ENCODE measurements at regions not wholly inside any gene's neighbourhood (a gene's known extent, or its start where the extent isn't known, plus 50 kb on each side); places are given as distances from the start of the nearest gene placed in this dataset.

DNA sequence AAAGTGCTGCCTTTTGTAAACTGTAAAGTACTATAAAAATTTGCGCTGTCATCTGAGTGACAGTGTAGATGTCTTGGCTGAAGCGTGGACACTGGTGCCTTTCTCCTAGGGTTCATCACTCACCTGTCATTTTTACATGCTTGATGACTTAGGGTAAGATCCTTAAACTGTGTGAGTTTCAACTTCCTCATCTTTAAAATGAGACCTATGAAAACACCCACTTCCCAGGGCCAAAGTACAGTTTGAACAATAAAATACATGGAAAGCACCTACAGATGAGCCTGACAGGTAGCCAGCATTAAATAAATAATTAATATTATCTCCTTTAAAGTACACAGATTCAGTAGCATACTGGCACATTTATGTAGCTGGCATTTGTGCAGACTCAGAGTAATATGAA is 309.9 kb downstream of the CHRM3 start:
- Histone ChIP-seq H3K4me3 (ENCODE audit: low read length in 2 of 2) (no peak overlapping the region), H3K27ac (ENCODE audit: low read depth, low read length) (no peak overlapping the region), H3K36me3 (ENCODE audit: insufficient read depth, low read length) (no peaks in the 10 kb centered on the region), H3K4me1 (ENCODE audit: insufficient read depth, low read length) (no peaks in the 10 kb centered on the region), H3K9me3 (ENCODE audit: control insufficient read depth in 1 of 2, low read length in 2 of 2) (no peaks in the 10 kb centered on the region), H3K27me3 (ENCODE audit: insufficient read depth, low read length) (no peaks in the 10 kb centered on the region)
- intact Hi-C loops (cut with micrococcal nuclease): no loop called here
- Mint-ChIP-seq H3K36me3 (no peaks in the 10 kb centered on the region), H3K4me1 (peaks cover 0 to 5% (median 2%) of the 10 kb centered on the region in 4 donors), H3K4me3 (no peak overlapping the region), H3K27me3 (no peaks in the 10 kb centered on the region), H3K9me3 (peaks cover 0 to 8% (median 2%) of the 10 kb centered on the region in 8 donors), H3K27ac (no peak overlapping the region)
- CTCF ChIA-PET (ENCODE audit: partially characterized antibody): no interaction called here
- POLR2A ChIA-PET (ENCODE audit: partially characterized antibody): interaction anchor here (0.6 kb wide), 1 partner anchor 10 kb away, joined by 3 read pairs; no protein-coding TSS in a partner anchor
- no peak for DNase-seq

DNA sequence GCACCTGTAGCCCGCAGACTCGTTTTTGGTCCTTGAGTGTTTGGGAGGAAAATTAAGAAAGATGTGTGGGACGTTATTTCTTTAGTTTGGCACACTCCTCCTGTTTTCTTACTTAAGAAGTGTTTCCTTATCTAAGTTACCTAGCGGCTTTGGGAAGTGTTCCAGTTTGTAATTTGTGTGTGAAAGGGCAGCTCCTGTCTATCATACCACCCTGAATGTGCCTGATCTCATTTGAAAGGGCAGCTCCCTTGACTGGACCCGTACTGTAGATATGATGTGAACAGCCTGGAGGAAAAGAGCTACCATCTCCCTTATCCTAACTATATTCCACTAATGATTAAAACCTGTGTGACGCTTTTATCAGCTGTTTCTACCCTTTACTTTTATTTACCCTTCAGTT is 314.3 kb downstream of the CHRM3 start:
- no peaks in the 10 kb centered on the region for H3K27me3 Mint-ChIP-seq
- no peak overlapping the region for H3K27ac ChIP-seq (ENCODE audit: low read depth, low read length)

DNA sequence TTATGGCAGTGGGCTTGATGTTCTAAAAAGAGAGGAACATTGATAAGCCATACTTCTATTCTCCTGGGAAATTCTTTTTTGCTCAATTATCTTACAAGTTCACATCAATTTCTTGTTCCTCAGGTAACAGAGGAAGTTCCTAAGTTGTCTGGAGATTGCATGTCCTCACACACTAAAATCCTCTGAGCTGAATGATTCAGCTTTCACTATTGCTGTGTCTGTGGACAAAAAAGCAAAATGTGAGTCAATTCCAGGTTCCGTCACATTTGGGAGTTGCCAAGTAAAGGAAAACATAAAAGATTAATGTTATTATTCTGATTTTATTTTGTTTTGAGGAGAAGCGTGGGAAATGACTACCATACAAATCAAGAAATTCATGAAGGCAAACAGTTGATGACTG is 316.7 kb downstream of the CHRM3 start:
- Mint-ChIP-seq H3K9me3 (peaks cover 0 to 2% (median 0%) of the 10 kb centered on the region in 8 donors), H3K27ac (peak overlapping the region in 1 of 7 donors; percentile 16), H3K36me3 (peaks cover 24 to 30% of the 10 kb centered on the region in 2 donors), H3K27me3 (no peaks in the 10 kb centered on the region), H3K4me3 (no peak overlapping the region), H3K4me1 (peaks cover 2 to 7% (median 4%) of the 10 kb centered on the region in 4 donors)
- Histone ChIP-seq H3K36me3 (ENCODE audit: insufficient read depth, low read length) (no peaks in the 10 kb centered on the region), H3K9me3 (ENCODE audit: control insufficient read depth in 1 of 2, low read length in 2 of 2) (no peaks in the 10 kb centered on the region), H3K4me1 (ENCODE audit: insufficient read depth, low read length) (no peaks in the 10 kb centered on the region), H3K27me3 (ENCODE audit: insufficient read depth, low read length) (no peaks in the 10 kb centered on the region), H3K27ac (ENCODE audit: low read depth, low read length) (no peak overlapping the region), H3K4me3 (ENCODE audit: low read length in 2 of 2) (no peak overlapping the region)
- DNase-seq: no peak
- POLR2A ChIA-PET (ENCODE audit: partially characterized antibody): no interaction called here
- CTCF ChIA-PET (ENCODE audit: partially characterized antibody): no interaction called here
- intact Hi-C loops (cut with micrococcal nuclease): no loop called here

More for the DNA sequence above, 314.3 kb downstream of the CHRM3 start:
- no peaks in the 10 kb centered on the region for H3K27me3 ChIP-seq (ENCODE audit: insufficient read depth, low read length)
- DNase-seq: no peak
- intact Hi-C loops (cut with micrococcal nuclease): no loop called here
- POLR2A ChIA-PET (ENCODE audit: partially characterized antibody): no interaction called here
- Mint-ChIP-seq H3K4me1 (peaks cover 2 to 6% (median 4%) of the 10 kb centered on the region in 4 donors), H3K27ac (no peak overlapping the region), H3K4me3 (no peak overlapping the region), H3K9me3 (peaks cover 0 to 5% (median 1%) of the 10 kb centered on the region in 8 donors), H3K36me3 (peaks cover 16% of the 10 kb centered on the region in 2 donors)
- CTCF ChIA-PET (ENCODE audit: partially characterized antibody): interaction anchor here (0.7 kb wide), 1 partner anchor 18 kb away, joined by 3 read pairs; no protein-coding TSS in a partner anchor
- no peaks in the 10 kb centered on the region for H3K36me3 ChIP-seq (ENCODE audit: insufficient read depth, low read length)
- H3K4me3 ChIP-seq (ENCODE audit: low read length in 2 of 2): no peak overlapping the region
- no peaks in the 10 kb centered on the region for H3K4me1 ChIP-seq (ENCODE audit: insufficient read depth, low read length)
- H3K9me3 ChIP-seq (ENCODE audit: control insufficient read depth in 1 of 2, low read length in 2 of 2): no peaks in the 10 kb centered on the region

DNA sequence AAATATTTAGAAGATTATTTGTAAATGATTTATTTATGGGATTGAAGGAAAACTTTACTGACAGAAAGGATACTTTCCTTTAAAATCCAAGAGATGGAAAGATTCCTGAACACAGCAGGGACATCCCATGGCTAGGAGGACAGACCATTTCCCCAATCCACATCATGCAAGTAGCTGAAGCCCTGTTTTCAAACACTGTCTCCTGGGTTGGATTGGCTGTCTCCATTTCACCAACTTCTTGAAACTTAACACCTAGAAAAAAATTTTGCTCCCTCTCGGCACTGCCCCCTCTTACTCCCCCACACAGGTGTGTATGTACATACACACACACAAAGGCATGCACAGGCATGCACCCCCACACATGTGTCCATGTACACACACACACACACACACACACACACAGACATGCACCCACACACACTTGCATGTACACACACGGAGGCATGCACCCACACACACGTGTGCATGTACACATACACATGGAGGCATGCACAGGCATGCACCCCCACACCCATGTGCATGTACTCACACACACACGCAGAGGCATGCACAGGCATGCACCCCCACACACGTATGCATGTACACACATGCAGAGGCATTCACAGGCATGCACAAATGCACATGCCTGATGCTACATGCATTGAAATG is 320.0 kb downstream of the CHRM3 start:
- intact Hi-C loops (cut with micrococcal nuclease): no loop called here
- Histone ChIP-seq H3K4me3 (ENCODE audit: low read length in 2 of 2) (no peak overlapping the region), H3K4me1 (ENCODE audit: insufficient read depth, low read length) (no peaks in the 10 kb centered on the region), H3K36me3 (ENCODE audit: insufficient read depth, low read length) (no peaks in the 10 kb centered on the region), H3K27ac (ENCODE audit: low read depth, low read length) (no peak overlapping the region), H3K27me3 (ENCODE audit: insufficient read depth, low read length) (no peaks in the 10 kb centered on the region), H3K9me3 (ENCODE audit: control insufficient read depth in 1 of 2, low read length in 2 of 2) (no peaks in the 10 kb centered on the region)
- no peak for DNase-seq
- ChIA-PET POLR2A (ENCODE audit: partially characterized antibody) (interaction anchor here (6.2 kb wide), 1 partner anchor 12 kb away, joined by 49 read pairs; no protein-coding TSS in a partner anchor), CTCF (ENCODE audit: partially characterized antibody) (interaction anchor here (5.5 kb wide), 1 partner anchor 13 kb away, joined by 35 read pairs; no protein-coding TSS in a partner anchor)
- Mint-ChIP-seq H3K4me1 (peaks cover 4 to 16% (median 12%) of the 10 kb centered on the region in 4 donors), H3K9me3 (peaks cover 0 to 2% (median 0%) of the 10 kb centered on the region in 8 donors), H3K27ac (peak overlapping the region in 1 of 7 donors; percentile 76), H3K4me3 (no peak overlapping the region), H3K27me3 (no peaks in the 10 kb centered on the region), H3K36me3 (peaks cover 35 to 52% of the 10 kb centered on the region in 2 donors)

DNA sequence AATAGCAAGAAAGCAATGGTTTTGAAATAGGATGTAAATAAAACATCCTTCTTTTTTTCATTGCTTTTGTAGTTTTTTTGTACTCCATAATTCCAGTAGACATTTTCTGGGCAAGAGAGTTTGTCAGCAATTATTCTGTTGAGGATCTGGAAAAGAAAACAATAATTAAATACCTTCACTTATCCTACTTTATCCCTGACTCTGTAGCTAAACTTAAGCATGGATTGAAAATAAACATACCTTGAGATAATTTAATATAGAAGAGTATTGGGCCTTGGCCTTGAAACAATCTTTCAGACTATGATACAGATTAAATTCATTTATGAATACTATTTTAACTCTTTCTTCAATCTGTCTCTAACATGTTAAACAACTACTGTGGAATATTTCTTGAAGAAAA is 321.2 kb downstream of the CHRM3 start:
- Mint-ChIP-seq H3K4me3 (no peak overlapping the region), H3K4me1 (peaks cover 9 to 21% (median 15%) of the 10 kb centered on the region in 4 donors), H3K36me3 (peaks cover 39 to 61% of the 10 kb centered on the region in 2 donors), H3K27ac (peak overlapping the region in 1 of 7 donors; percentile 65), H3K27me3 (no peaks in the 10 kb centered on the region), H3K9me3 (peaks cover 0 to 2% (median 0%) of the 10 kb centered on the region in 8 donors)
- ChIA-PET POLR2A (ENCODE audit: partially characterized antibody) (interaction anchor here (6.2 kb wide), 1 partner anchor 11 kb away, joined by 49 read pairs; no protein-coding TSS in a partner anchor), CTCF (ENCODE audit: partially characterized antibody) (interaction anchor here (1.0 to 5.5 kb wide), 2 partner anchors 11 to 96 kb away, joined by 3 to 35 read pairs; no protein-coding TSS in a partner anchor)
- no peaks in the 10 kb centered on the region for H3K27me3 ChIP-seq (ENCODE audit: insufficient read depth, low read length)
- DNase-seq: no peak
- no peak overlapping the region for H3K27ac ChIP-seq (ENCODE audit: low read depth, low read length)
- no peaks in the 10 kb centered on the region for H3K4me1 ChIP-seq (ENCODE audit: insufficient read depth, low read length)
- H3K9me3 ChIP-seq (ENCODE audit: control insufficient read depth in 1 of 2, low read length in 2 of 2): no peaks in the 10 kb centered on the region
- no peak overlapping the region for H3K4me3 ChIP-seq (ENCODE audit: low read length in 2 of 2)
- intact Hi-C loops (cut with micrococcal nuclease): no loop called here
- H3K36me3 ChIP-seq (ENCODE audit: insufficient read depth, low read length): no peaks in the 10 kb centered on the region

DNA sequence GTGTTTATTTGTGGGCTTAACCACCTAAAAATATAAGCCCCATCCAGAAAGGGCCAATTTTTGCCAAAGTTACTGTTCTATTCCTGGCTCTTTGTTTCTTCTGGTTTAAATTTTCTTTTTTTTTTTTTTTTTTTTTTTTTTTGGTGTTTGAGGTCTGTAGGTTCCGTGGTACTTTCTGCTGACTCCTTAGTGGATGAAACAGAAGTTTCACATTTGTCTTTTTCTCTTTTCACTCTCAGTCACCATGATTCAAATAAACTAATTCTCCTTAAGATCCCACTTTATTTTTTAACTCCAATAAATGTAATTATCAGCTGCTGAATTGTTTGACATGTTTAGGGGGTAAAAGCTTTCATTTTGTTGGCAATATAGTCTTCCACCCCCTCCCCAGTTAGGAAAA is 322.3 kb downstream of the CHRM3 start:
- Mint-ChIP-seq H3K36me3 (peaks cover 42 to 60% of the 10 kb centered on the region in 2 donors), H3K27me3 (no peaks in the 10 kb centered on the region), H3K4me1 (peaks cover 9 to 24% (median 17%) of the 10 kb centered on the region in 4 donors), H3K9me3 (peaks cover 0 to 2% (median 0%) of the 10 kb centered on the region in 8 donors), H3K27ac (peak overlapping the region in 4 of 7 donors; percentile 57 to 67 (median 62)), H3K4me3 (no peak overlapping the region)
- H3K4me1 ChIP-seq (ENCODE audit: insufficient read depth, low read length): no peaks in the 10 kb centered on the region
- POLR2A ChIA-PET (ENCODE audit: partially characterized antibody): interaction anchor here (6.2 kb wide), 1 partner anchor 10 kb away, joined by 49 read pairs; no protein-coding TSS in a partner anchor
- H3K9me3 ChIP-seq (ENCODE audit: control insufficient read depth in 1 of 2, low read length in 2 of 2): no peaks in the 10 kb centered on the region
- intact Hi-C loops (cut with micrococcal nuclease): no loop called here
- H3K27me3 ChIP-seq (ENCODE audit: insufficient read depth, low read length): no peaks in the 10 kb centered on the region
- no peak overlapping the region for H3K4me3 ChIP-seq (ENCODE audit: low read length in 2 of 2)
- no peak overlapping the region for H3K27ac ChIP-seq (ENCODE audit: low read depth, low read length)
- no peak for DNase-seq
- CTCF ChIA-PET (ENCODE audit: partially characterized antibody): interaction anchor here (0.7 to 5.5 kb wide), 4 partner anchors 10 to 95 kb away, joined by 3 to 35 read pairs (median 5); no protein-coding TSS in a partner anchor
- H3K36me3 ChIP-seq (ENCODE audit: insufficient read depth, low read length): no peaks in the 10 kb centered on the region

DNA sequence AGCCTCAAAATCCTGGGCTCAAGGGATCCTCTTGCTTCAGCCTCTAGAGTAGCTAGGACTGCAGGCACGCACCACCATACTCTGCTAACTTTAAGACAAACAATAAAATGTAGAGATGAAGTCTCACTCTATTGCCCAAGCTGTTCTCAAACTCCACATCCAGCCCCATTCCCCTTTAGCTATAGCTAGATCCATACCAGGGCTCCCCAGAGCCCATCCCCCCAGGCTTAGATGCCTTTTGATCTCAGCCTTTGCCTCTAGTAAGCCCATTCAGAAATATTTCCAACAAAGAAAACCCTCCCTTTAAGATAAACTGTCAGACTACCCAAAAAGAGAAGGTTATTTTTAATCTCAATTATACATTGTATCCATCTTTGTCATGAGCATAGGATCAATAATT is 325.4 kb downstream of the CHRM3 start:
- Histone ChIP-seq H3K9me3 (ENCODE audit: control insufficient read depth in 1 of 2, low read length in 2 of 2) (no peaks in the 10 kb centered on the region), H3K4me1 (ENCODE audit: insufficient read depth, low read length) (peaks cover 21% of the 10 kb centered on the region), H3K36me3 (ENCODE audit: insufficient read depth, low read length) (no peaks in the 10 kb centered on the region), H3K27ac (ENCODE audit: low read depth, low read length) (no peak overlapping the region), H3K4me3 (ENCODE audit: low read length in 2 of 2) (no peak overlapping the region), H3K27me3 (ENCODE audit: insufficient read depth, low read length) (no peaks in the 10 kb centered on the region)
- Mint-ChIP-seq H3K27ac (peak overlapping the region in 2 of 7 donors; percentile 43 to 71), H3K36me3 (peaks cover 21 to 39% of the 10 kb centered on the region in 2 donors), H3K4me1 (peaks cover 6 to 21% (median 14%) of the 10 kb centered on the region in 4 donors), H3K4me3 (no peak overlapping the region), H3K9me3 (no peaks in the 10 kb centered on the region), H3K27me3 (no peaks in the 10 kb centered on the region)
- ChIA-PET POLR2A (ENCODE audit: partially characterized antibody) (no interaction called here), CTCF (ENCODE audit: partially characterized antibody) (no interaction called here)
- intact Hi-C loops (cut with micrococcal nuclease): no loop called here
- DNase-seq: no peak

All from CD4-positive, alpha-beta memory T cell (primary cell).